AG04449 (cell line): ENCODE measurements at regions not wholly inside any gene's neighbourhood (a gene's known extent, or its start where the extent isn't known, plus 50 kb on each side); places are given as distances from the start of the nearest gene placed in this dataset.
"Not testable (repeated sequence)": the region's sequence is repeated elsewhere in the genome, so short reads cannot be mapped to it uniquely, and the experiment has no call there.

Experiments
- CTCF ChIA-PET: fragments of 350-600 bp; formaldehyde crosslinking; extraction: SDS; loops from one replicate; lab custom pipeline; 2021; ENCODE audit warnings: antibody characterized with exemption; lab: Yijun Ruan, JAX
- POLR2A ChIA-PET: fragments of 400-600, 350-600 bp; formaldehyde crosslinking; extraction: SDS; loops from one replicate; lab custom pipeline; 2020; ENCODE audit warnings: antibody characterized with exemption, inconsistent platforms; lab: Yijun Ruan, JAX
- DNase-seq: peaks from one replicate; pipeline ENCODE4 v3.0.0-alpha.2; 2010; ENCODE audit warnings: low read depth, low spot score
- H3K4me3 ChIP-seq: 2 replicates; pipeline ENCODE4 v1.5.1; 2011; ENCODE audit warnings: low read depth, mild to moderate bottlenecking, control low read depth, low read length
- CTCF ChIP-seq: IDR thresholded peaks from one replicate; pipeline ENCODE4 v1.5.1; 2011; ENCODE audit warnings: mild to moderate bottlenecking, moderate library complexity, low read length, control low read depth, inconsistent platforms; ENCODE audit not compliant: insufficient read depth; ENCODE audit errors: missing control alignments

- DNase-seq, CTCF ChIA-PET, POLR2A ChIA-PET, H3K4me3 ChIP-seq: not testable (repeated sequence)
Observed at GRCh38 chr1:95167503-95167902, 50.3 kb downstream of the TLCD4 start.

- POLR2A ChIA-PET, result no interaction called here
- no peak for DNase-seq
- no peak overlapping the region for H3K4me3 ChIP-seq
- CTCF ChIA-PET, result no interaction called here
- TF ChIP-seq CTCF, result no peak
Observed at GRCh38 chr1:95168028-95168427, 50.9 kb downstream of the TLCD4 start.

- DNase-seq, result no peak
- CTCF ChIA-PET, result no interaction called here
- POLR2A ChIA-PET, result no interaction called here
- no peak overlapping the region for H3K4me3 ChIP-seq
- no peak for TF ChIP-seq CTCF
Observed at GRCh38 chr1:95168761-95169351, 51.7 kb downstream of the TLCD4 start.

- H3K4me3 ChIP-seq, result no peak overlapping the region
- ChIA-PET POLR2A (no interaction called here), CTCF (no interaction called here)
- DNase-seq, result no peak
- no peak for TF ChIP-seq CTCF
Observed at GRCh38 chr1:95169548-95169947, 52.4 kb downstream of the TLCD4 start.

- CTCF ChIA-PET, result no interaction called here
Observed at GRCh38 chr1:95171270-95172245, 54.4 kb downstream of the TLCD4 start.

GRCh38 chr1:95176861-95177260 lies 57.1 kb upstream of the RWDD3 start:
- DNase-seq, result no peak
- POLR2A ChIA-PET, result no interaction called here

More at GRCh38 chr1:95171270-95172245, 54.4 kb downstream of the TLCD4 start:
- POLR2A ChIA-PET, result no interaction called here
- no peak for DNase-seq
- no peak overlapping the region for H3K4me3 ChIP-seq
- TF ChIP-seq CTCF, result no peak

More at GRCh38 chr1:95176861-95177260, 57.1 kb upstream of the RWDD3 start:
- TF ChIP-seq CTCF, result no peak
- CTCF ChIA-PET, result no interaction called here
- H3K4me3 ChIP-seq, result no peak overlapping the region
